Loucy (cell line): ENCODE measurements at regions not wholly inside any gene's neighbourhood (a gene's known extent, or its start where the extent isn't known, plus 50 kb on each side); places are given as distances from the start of the nearest gene placed in this dataset.
A peak's percentile ranks its signal among the peaks of the same experiment; 100 is the strongest.

ENCODE experiments used
- H2AFZ ChIP-seq: fragments of 200-600 bp; sonication (generic); 2 replicates; pipeline ENCODE4 v1.6.0; 2016; ENCODE audit warnings: antibody characterized with exemption, mild to moderate bottlenecking, low read length, moderate library complexity
- H3F3A ChIP-seq: fragments of 200-600 bp; 2 replicates; pipeline ENCODE4 v1.6.0; 2016; ENCODE audit warnings: antibody characterized with exemption, low read depth, mild to moderate bottlenecking
- H3K27me3 ChIP-seq: fragments of 200-600 bp; sonication (generic); 2 replicates; pipeline ENCODE4 v1.6.1; 2014; ENCODE audit warnings: low read length, mild to moderate bottlenecking; ENCODE audit not compliant: insufficient read depth, poor library complexity, severe bottlenecking
- H3K36me3 ChIP-seq: fragments of 200-600 bp; sonication (generic); 2 replicates; pipeline ENCODE4 v1.6.1; 2016; ENCODE audit warnings: low read length; ENCODE audit not compliant: insufficient read depth
- H3K4me1 ChIP-seq: fragments of 200-600 bp; sonication (generic); 2 replicates; pipeline ENCODE4 v1.5.1; 2014; ENCODE audit warnings: low read length, mild to moderate bottlenecking; ENCODE audit not compliant: insufficient read depth, poor library complexity, severe bottlenecking
- H3K4me2 ChIP-seq: fragments of 200-600 bp; sonication (generic); 2 replicates; pipeline ENCODE4 v1.6.0; 2014; ENCODE audit warnings: antibody characterized with exemption, low read length, low read depth, mild to moderate bottlenecking; ENCODE audit not compliant: poor library complexity, severe bottlenecking
- H3K4me3 ChIP-seq: fragments of 200-600 bp; sonication (generic); 2 replicates; pipeline ENCODE4 v1.5.1; 2014; ENCODE audit warnings: low read length, mild to moderate bottlenecking, mixed read lengths; ENCODE audit not compliant: poor library complexity, severe bottlenecking
- H3K79me2 ChIP-seq: fragments of 200-600 bp; sonication (generic); 2 replicates; pipeline ENCODE4 v1.6.1; 2014; ENCODE audit warnings: low read length; ENCODE audit not compliant: insufficient read depth
- H3K9ac ChIP-seq: fragments of 200-600 bp; sonication (generic); 2 replicates; pipeline ENCODE4 v1.6.0; 2014; ENCODE audit warnings: mild to moderate bottlenecking, low read depth, low read length, moderate library complexity; ENCODE audit not compliant: poor library complexity, severe bottlenecking
- H3K9me2 ChIP-seq: fragments of 200-600 bp; sonication (generic); replicated peaks from 2 replicates; pipeline ENCODE4 v1.6.1; 2016; ENCODE audit warnings: low read depth, low read length, mixed read lengths
- H3K9me3 ChIP-seq: fragments of 200-600 bp; sonication (generic); 2 replicates; pipeline ENCODE4 v1.6.1; 2014; ENCODE audit warnings: mild to moderate bottlenecking, antibody characterized with exemption, low read length, low read depth; ENCODE audit not compliant: insufficient read depth
- H4K20me1 ChIP-seq: fragments of 200-600 bp; sonication (generic); 2 replicates; pipeline ENCODE4 v1.6.0; 2014; ENCODE audit warnings: antibody characterized with exemption, low read length, mild to moderate bottlenecking; ENCODE audit not compliant: insufficient read depth, poor library complexity, severe bottlenecking
- EZH2phosphoT487 ChIP-seq: fragments of 200-600 bp; IDR thresholded peaks from 2 replicates; pipeline ENCODE4 v1.6.1; 2018; ENCODE audit warnings: antibody characterized with exemption, mild to moderate bottlenecking, moderate library complexity, borderline replicate concordance
- TF ChIP-seq, protein P1 (sequence below): fragments of 200-600 bp; sonication (generic); conservative IDR thresholded peaks from 2 replicates; pipeline ENCODE4 v1.5.1; 2014; ENCODE audit warnings: mild to moderate bottlenecking, antibody characterized with exemption, low read length

DNA sequence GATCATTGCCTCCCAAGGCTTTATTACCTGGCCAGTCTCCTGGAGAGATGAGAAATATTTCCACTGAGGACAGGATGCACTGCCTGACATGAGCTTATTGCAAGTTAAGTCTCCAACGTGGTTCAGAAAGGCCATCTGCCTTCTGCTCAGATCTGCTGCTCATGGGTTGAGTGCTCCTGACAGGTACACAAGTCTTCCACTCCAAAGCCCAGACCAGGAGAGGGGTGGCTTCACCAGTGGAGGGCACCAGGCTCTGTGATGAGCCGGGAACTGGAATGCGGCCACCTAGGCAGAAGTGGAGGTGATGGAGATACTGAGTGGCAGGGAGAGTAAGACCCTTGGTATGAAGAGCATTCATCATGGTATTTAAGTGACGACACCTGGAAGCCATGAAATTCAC, 79.5 kb upstream of the IRF2 start:
- Histone ChIP-seq H3K27me3 (no peaks in the 10 kb centered on the region), H2AFZ (no peak overlapping the region), H4K20me1 (no peaks in the 10 kb centered on the region), H3K4me2 (no peak overlapping the region), H3K79me2 (no peaks in the 10 kb centered on the region), H3K9me3 (no peaks in the 10 kb centered on the region), H3K9me2 (no peaks in the 10 kb centered on the region), H3F3A (no peaks in the 10 kb centered on the region), H3K4me1 (no peaks in the 10 kb centered on the region), H3K36me3 (no peaks in the 10 kb centered on the region), H3K9ac (no peak overlapping the region), H3K4me3 (no peak overlapping the region)
- TF ChIP-seq, protein P1, sequence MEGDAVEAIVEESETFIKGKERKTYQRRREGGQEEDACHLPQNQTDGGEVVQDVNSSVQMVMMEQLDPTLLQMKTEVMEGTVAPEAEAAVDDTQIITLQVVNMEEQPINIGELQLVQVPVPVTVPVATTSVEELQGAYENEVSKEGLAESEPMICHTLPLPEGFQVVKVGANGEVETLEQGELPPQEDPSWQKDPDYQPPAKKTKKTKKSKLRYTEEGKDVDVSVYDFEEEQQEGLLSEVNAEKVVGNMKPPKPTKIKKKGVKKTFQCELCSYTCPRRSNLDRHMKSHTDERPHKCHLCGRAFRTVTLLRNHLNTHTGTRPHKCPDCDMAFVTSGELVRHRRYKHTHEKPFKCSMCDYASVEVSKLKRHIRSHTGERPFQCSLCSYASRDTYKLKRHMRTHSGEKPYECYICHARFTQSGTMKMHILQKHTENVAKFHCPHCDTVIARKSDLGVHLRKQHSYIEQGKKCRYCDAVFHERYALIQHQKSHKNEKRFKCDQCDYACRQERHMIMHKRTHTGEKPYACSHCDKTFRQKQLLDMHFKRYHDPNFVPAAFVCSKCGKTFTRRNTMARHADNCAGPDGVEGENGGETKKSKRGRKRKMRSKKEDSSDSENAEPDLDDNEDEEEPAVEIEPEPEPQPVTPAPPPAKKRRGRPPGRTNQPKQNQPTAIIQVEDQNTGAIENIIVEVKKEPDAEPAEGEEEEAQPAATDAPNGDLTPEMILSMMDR: no peak
- TF ChIP-seq EZH2phosphoT487: no peak

DNA sequence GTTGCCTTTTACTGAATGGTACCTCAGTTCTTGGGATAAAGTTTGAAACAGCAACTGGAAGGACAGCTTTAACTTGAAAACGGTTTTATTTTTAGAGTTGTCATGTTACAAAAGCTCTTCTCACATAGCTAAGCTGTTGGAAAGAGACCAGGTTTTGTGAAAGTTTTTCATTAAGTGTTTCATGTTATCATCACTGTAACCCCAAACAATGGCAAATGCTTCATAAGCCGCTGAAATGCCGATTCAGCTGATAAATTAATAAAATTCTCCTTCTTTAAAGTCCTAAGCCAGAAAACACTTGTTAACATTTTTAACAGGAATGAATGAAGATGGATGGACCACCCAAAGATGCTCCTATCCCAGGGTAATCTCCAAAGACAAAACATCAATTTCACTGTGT, 76.1 kb upstream of the IRF2 start:
- no peaks in the 10 kb centered on the region for H3F3A ChIP-seq

DNA sequence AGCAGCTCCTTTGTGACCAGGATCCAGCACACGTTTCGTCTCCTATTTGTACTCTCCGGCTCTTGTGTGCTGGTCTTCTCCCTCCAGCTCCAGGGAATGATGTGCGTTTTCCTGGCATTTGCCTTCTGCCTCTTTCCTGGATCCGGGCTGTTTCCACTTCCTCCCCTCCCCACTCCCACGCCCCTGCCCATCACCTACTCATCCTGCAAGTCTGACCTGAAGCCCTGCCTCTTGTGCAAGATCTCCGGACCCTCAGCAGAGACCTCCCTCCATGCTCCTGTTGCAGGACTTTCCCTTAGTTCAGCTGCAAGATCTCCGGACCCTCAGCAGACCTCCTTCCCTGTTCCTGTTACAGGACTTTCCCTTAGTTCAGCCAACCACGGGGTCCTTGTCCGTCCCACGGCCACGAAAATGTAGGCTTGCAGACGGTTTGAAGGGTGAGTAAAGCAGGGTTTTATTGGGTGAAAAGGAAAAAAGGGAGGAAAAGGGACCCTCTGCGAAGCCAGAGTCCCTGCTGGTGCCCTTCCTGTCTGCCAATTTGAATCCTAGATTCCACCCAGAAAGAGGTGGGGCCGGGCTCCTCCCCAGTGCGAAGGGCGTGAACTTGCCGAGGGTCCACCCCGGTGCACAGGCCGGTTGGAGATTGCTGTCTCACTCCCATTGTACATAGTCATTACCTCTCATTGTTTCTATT, 74.4 kb upstream of the IRF2 start:
- TF ChIP-seq, protein P1: no peak
- no peak for TF ChIP-seq EZH2phosphoT487
- H3K79me2 ChIP-seq: no peaks in the 10 kb centered on the region

More for the DNA sequence above, 76.1 kb upstream of the IRF2 start:
- no peak overlapping the region for H3K4me3 ChIP-seq
- no peaks in the 10 kb centered on the region for H3K79me2 ChIP-seq
- H3K4me2 ChIP-seq: no peak overlapping the region
- H3K9me2 ChIP-seq: no peaks in the 10 kb centered on the region
- H3K9ac ChIP-seq: no peak overlapping the region
- H4K20me1 ChIP-seq: no peaks in the 10 kb centered on the region
- H3K27me3 ChIP-seq: no peaks in the 10 kb centered on the region
- TF ChIP-seq EZH2phosphoT487: no peak
- TF ChIP-seq, protein P1: no peak
- H3K9me3 ChIP-seq: no peaks in the 10 kb centered on the region
- no peak overlapping the region for H2AFZ ChIP-seq
- peaks cover 4% of the 10 kb centered on the region for H3K4me1 ChIP-seq
- no peaks in the 10 kb centered on the region for H3K36me3 ChIP-seq

More for the DNA sequence above, 74.4 kb upstream of the IRF2 start:
- Histone ChIP-seq H3K9me2 (no peaks in the 10 kb centered on the region), H3K27me3 (no peaks in the 10 kb centered on the region), H4K20me1 (no peaks in the 10 kb centered on the region), H3K9ac (no peak overlapping the region), H3K9me3 (no peaks in the 10 kb centered on the region), H3K36me3 (no peaks in the 10 kb centered on the region), H3K4me2 (no peak overlapping the region), H3K4me1 (peaks cover 4% of the 10 kb centered on the region), H3F3A (no peaks in the 10 kb centered on the region), H3K4me3 (no peak overlapping the region), H2AFZ (peak overlapping the region; percentile 84)
